ENCODE measurements at regions not wholly inside any gene's neighbourhood (a gene's known extent, or its start where the extent isn't known, plus 50 kb on each side); places are given as distances from the start of the nearest gene placed in this dataset.

GRCh38 chr1:199292896-199293295 is 654.1 kb downstream of the PTPRC start:
- Histone ChIP-seq H3K36me3 (no peaks in the 10 kb centered on the region), H3K4me1 (ENCODE audit: control insufficient read depth in 1 of 2, low read depth in 2 of 2) (no peaks in the 10 kb centered on the region), H3K27ac (no peak overlapping the region), H3K27me3 (replicated peaks; ENCODE audit: insufficient read depth) (no peaks in the 10 kb centered on the region), H3K9me3 (no peaks in the 10 kb centered on the region), H3K4me3 (no peak overlapping the region)
- TF ChIP-seq CTCF (IDR thresholded peaks at IDR 0.05), result no peak
- DNase-seq (ENCODE audit: low spot score) (no peak), ATAC-seq (ENCODE audit: insufficient number of reproducible peaks, low FRiP score, low read depth) (no peak)

- ATAC-seq (ENCODE audit: insufficient number of reproducible peaks, low FRiP score, low read depth) (no peak), DNase-seq (ENCODE audit: low spot score) (no peak)
- Histone ChIP-seq H3K27ac (no peak overlapping the region), H3K4me3 (no peak overlapping the region), H3K9me3 (no peaks in the 10 kb centered on the region), H3K27me3 (replicated peaks; ENCODE audit: insufficient read depth) (no peaks in the 10 kb centered on the region), H3K36me3 (no peaks in the 10 kb centered on the region), H3K4me1 (ENCODE audit: control insufficient read depth in 1 of 2, low read depth in 2 of 2) (no peaks in the 10 kb centered on the region)
- TF ChIP-seq CTCF (IDR thresholded peaks at IDR 0.05), result no peak
Measured at GRCh38 chr1:199295107-199295506, 656.3 kb downstream of the PTPRC start.

- DNase-seq (ENCODE audit: low spot score) (no peak), ATAC-seq (ENCODE audit: insufficient number of reproducible peaks, low FRiP score, low read depth) (no peak)
- no peak overlapping the region for H3K4me3 ChIP-seq
- no peaks in the 10 kb centered on the region for H3K27me3 ChIP-seq (replicated peaks; ENCODE audit: insufficient read depth)
- no peak overlapping the region for H3K27ac ChIP-seq
- no peaks in the 10 kb centered on the region for H3K36me3 ChIP-seq
- H3K9me3 ChIP-seq, result no peaks in the 10 kb centered on the region
- TF ChIP-seq CTCF (IDR thresholded peaks at IDR 0.05), result no peak
- no peaks in the 10 kb centered on the region for H3K4me1 ChIP-seq (ENCODE audit: control insufficient read depth in 1 of 2, low read depth in 2 of 2)
Measured at GRCh38 chr1:199297174-199297573, 658.3 kb downstream of the PTPRC start.

- TF ChIP-seq CTCF (IDR thresholded peaks at IDR 0.05), result no peak
- no peak for ATAC-seq (ENCODE audit: insufficient number of reproducible peaks, low FRiP score, low read depth)
- no peaks in the 10 kb centered on the region for H3K36me3 ChIP-seq
- no peak for DNase-seq (ENCODE audit: low spot score)
- H3K27ac ChIP-seq, result no peak overlapping the region
- no peaks in the 10 kb centered on the region for H3K9me3 ChIP-seq
- H3K27me3 ChIP-seq (replicated peaks; ENCODE audit: insufficient read depth), result no peaks in the 10 kb centered on the region
- no peak overlapping the region for H3K4me3 ChIP-seq
- no peaks in the 10 kb centered on the region for H3K4me1 ChIP-seq (ENCODE audit: control insufficient read depth in 1 of 2, low read depth in 2 of 2)
Measured at GRCh38 chr1:199297887-199298286, 659.0 kb downstream of the PTPRC start.

DNA sequence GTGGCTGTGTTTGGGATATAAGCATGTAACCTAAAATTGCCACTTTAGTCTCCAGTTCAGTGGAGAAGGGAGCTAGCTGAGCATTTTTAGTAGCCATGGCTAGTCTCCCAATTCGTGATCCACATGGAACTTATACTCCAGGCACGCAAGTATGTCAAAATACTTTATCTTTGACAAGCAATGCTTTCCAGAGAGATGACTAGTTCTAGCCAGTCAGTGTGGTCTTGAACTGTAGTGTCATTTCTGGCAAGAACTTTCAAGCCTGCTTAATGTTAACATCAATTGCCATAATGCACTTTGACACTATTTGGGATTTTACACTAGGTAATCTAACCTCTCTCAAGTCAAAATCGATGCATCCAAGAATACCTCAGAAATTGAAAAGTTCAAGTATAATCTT is 660.0 kb downstream of the PTPRC start:
- ATAC-seq (ENCODE audit: insufficient number of reproducible peaks, low FRiP score, low read depth) (no peak), DNase-seq (ENCODE audit: low spot score) (no peak)
- no peak for TF ChIP-seq CTCF (IDR thresholded peaks at IDR 0.05)
- Histone ChIP-seq H3K27me3 (replicated peaks; ENCODE audit: insufficient read depth) (no peaks in the 10 kb centered on the region), H3K9me3 (no peaks in the 10 kb centered on the region), H3K4me3 (no peak overlapping the region), H3K4me1 (ENCODE audit: control insufficient read depth in 1 of 2, low read depth in 2 of 2) (no peaks in the 10 kb centered on the region), H3K36me3 (no peaks in the 10 kb centered on the region), H3K27ac (no peak overlapping the region)

Data from thoracic aorta (tissue), 2 donors.